HG02870 (cell line): ENCODE measurements at regions not wholly inside any gene's neighbourhood (a gene's known extent, or its start where the extent isn't known, plus 50 kb on each side); places are given as distances from the start of the nearest gene placed in this dataset.

Experiments
- ATAC-seq: cut with Tn5 transposase; IDR thresholded peaks from one replicate; pipeline ENCODE4 v1.9.1; 2021; ENCODE audit warnings: mild to moderate bottlenecking, moderate library complexity; ENCODE audit not compliant: unreplicated experiment

DNA sequence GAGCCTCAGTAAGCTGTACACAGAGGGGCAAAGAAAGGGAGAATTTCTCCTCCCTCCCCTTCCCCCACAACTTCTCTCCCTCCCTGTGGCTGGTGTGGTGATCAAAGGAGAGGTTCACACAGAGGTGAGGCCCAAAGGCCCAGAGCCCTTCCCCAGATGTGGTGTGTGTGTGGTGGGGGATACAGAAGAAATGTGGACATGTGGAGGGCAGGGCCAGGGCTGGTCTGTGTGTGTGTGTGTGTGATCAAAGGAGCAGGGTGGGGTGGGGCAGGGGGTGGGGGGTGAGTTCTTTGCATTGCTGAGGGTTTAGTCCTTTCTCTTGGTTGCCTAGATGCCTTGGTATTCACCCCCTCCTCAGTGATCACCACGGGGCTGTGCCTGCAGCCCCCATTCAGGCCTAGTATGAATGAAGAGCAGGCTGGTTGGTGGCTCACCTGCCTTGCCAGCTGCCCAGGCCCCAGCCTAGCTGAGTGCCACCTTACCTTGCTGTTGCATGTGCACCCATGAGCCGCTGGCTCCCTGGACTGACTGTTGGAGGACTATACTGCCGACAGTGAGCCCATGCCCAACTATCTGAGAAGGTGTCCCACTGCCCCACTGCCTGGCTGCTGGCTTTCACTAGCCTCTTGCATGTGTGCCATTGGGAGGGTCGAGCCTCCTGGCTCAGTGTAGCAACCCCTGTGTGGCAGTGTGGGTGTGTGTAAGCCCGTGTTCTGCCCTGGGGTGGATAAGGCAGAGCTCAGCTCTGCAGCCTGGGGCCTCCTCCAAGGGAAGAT is 101.9 kb downstream of the EFNB1 start:
- ATAC-seq, result no peak

DNA sequence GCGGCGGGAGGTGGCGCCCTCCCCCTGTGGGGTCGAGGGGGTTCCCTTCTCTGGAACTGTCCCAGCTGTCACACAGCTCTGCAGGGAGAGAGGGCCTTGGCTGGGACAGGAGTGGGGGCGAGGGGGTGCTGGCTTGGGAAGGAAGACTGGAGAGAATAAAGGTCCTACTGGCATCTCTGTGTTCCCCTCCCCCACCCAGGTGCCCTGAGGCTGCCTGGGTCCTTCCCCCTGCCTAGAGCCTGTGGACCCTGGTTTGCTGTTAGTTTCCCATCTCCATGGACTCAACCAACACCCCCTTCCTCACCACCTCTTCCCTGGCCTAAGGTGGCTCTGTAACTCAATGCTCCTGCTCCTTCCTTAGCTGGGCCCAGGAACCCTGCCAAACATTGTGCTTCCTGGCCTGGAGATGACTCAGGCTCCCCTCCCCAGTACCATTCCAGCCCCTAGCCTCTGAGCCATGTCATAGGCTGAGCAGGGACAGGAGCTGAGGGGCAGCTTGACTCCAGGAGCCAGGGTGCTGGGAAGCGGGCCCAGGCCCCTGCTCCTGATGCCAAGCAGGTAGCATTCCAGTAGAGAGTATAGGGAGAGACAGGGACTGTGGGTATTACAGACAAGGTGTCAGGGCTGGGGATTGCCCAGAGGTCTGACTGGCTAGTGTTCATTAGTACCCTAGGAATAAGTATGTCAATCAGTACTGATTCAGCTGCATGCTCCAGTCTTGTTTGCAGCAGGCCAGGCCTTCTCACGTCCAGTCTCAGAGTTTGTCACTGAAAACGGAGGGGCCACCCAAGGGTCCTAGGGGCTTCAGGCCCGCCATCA is 100.7 kb downstream of the EFNB1 start:
- no peak for ATAC-seq

DNA sequence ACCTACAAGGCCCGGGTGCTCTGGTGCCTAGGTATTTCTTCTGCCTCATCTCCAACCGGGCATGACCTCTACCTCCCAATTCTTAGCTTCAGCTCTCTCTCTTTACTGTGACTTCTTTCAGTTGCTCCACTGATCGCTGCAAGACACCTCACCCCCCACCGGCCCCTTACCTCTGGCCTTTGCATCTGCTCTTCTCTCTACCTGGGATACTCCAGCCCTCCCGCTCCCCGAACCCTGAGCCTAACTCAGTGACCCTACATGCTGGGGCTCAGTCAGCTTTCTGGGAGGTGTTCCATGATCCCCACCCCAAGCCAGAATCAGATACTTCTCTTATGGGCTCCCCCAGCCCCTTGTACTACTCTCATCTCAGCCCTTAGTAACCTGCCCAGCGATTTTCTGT is 99.6 kb downstream of the EFNB1 start:
- no peak for ATAC-seq

DNA sequence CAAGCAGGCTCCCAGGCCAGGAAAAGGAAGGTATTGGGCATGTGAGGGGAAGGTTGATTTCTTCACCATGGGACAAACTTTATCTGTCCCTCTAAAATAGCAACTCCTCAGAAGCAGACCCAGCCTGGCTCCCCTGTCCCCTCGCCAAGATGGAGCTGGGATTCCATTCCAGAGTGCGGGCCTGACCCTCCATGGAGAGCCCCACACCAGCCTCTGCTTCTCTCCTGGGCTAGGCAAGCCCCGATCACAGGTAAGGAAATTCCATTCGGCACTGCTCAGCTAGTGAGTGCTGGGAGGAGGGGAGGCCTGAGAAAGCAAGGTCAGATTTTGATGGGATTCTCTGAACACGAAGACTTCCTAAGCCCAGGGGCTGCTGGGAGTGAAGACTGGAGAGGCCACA is 98.4 kb downstream of the EFNB1 start:
- ATAC-seq, result no peak

DNA sequence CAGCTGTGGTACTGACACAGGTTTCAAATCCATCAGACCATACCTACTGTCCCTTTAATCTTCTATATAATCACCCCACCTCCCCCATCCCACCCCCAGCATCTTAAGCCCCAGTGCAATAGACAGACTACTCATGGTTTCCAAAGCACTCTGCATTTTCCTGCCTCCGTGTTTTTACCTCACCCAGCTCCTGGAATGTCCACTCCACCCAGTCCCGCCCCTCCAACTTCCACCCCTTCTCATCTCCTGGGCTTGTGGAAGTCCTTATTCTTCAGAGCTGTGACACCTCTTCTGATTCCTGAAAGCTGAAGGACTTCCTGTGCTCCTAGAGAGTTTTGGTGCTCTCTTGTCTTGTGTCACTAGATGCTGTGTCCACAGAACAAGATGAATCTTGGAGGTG is 94.3 kb downstream of the EFNB1 start:
- ATAC-seq, result no peak

DNA sequence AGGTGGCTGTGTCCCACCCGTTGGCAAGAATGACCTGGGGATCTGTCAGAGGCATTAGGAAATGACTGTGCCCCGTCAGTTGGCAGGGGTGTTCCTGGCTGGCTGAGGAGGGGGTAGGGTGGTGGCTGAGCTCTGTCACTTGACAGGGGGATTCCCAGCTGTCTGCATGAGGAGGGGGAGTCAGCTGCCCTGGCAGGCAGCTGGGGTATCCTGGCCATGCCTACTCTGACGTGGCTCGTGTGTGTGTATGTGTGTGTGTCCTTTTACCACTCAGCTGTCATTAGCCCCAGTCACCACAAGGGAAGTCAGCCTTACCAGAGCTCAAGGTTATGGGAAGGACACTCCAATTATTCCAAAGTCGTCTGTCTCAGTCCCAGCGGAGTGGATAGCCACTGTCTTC is 93.2 kb downstream of the EFNB1 start:
- ATAC-seq, result no peak

DNA sequence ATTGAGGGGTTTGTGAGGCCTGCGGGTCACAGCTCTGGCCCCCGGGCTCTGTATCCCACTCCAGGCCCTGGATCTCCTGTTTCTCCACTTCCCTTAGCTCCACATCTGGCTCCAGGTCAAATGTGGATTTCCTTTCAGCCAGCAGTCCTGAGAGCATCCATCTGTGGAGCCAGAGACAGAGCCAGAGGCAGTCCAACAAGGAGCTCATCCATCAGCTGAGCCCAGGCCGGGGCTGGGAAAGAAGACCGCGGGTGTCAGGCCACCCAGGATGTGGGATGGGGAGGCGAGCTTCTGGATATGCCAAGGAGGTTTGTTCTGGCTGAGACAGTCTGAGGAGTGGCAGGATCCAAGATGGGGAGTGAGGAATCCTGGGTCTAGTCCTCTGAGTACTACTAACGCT is 91.7 kb downstream of the EFNB1 start:
- ATAC-seq, result no peak

DNA sequence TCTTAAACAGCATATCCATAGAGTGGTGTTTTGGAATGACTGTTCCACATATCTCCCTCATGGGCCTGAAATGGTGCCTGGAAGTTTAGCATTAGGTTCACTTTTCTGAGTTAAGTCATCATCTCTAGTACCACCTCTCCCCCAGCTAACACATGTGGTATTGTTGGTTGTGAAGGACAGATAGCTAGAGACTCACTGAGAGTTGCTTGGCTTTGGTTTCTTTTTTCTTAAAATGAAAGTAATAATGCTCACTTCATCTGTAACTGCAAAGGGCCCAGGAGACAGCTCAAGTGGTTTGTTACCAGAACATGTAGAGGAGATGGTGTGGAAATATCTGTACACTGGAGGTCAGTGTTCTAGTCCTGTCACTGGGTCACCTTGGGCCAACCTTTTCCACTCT is 90.9 kb downstream of the EFNB1 start:
- peak; percentile 42 for ATAC-seq

DNA sequence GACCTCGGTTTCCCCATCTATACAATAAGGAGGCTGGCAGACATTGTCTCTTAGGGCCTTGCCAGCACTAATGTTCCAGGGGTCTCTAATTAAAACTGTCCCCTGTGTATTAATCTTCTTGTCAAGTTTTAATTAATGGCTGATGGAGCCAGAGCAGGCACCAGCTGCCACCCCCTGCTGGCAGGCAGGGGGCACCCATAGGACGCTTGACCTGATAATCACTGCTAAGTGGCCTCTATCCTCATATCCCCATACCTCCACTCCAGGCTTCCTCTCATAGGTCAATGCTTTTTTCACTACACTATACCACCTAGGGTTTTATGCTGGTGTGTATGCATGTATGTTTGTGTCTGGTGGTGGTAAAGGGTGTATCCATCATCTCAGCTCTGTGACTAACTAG is 89.4 kb downstream of the EFNB1 start:
- no peak for ATAC-seq

DNA sequence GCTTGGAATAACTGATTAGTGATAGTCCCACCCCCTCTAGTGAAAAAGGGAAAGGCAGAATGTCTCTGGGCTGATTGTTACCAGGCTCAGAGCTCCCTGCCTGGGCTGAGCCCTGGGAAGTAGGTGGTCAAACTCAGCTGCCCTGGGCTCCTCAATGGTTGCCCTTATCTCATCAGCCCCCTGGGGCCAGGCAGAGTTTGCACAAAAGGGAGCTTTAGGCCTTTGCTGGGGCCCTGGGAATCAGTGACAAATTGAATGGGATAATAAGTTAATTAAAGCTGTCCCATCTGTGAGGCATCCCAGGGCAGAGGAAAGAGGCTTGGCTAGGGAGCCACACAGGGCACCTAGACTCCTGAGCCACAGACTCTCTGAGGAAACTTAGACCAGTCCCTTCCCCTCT is 89.0 kb downstream of the EFNB1 start:
- ATAC-seq, result no peak

DNA sequence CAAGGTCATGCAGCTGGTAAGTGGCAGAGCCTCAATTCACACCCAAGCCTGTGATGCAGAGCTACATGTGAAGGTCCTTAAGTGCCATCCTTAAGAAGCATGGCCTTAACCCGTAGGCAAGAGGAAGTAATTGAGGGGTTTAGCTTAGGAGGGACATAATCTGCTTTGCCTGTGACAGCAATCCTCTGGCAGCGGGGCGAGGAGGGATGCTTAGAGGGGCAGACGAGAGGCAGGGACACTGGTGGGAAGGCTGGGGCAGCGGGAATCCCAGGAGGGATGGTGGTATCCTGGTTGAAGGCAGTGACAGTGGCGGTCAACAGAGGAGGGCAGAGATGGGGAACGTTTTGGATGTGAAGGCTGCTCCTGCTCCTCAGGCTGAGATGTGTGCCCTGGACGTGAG is 88.1 kb downstream of the EFNB1 start:
- ATAC-seq, result no peak

DNA sequence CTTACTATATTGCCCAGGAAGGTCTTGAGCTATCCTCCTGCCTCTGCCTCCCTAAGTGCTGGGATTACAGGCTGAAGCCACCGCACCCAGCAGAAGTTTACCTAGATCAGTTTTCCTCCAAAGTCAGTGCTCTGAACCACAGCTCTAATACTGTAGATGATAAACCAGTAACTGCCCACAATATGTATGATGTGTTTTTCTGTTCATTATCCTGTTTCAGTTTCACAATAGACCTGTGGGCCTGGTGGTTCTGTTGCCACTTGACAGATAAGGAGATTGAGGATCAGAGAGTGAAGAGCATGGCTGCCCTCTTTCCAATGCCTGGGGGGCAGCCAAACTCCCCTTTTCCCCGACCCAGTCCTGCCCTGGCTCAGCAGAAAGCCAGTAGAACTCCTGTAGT is 87.0 kb downstream of the EFNB1 start:
- ATAC-seq, result no peak

DNA sequence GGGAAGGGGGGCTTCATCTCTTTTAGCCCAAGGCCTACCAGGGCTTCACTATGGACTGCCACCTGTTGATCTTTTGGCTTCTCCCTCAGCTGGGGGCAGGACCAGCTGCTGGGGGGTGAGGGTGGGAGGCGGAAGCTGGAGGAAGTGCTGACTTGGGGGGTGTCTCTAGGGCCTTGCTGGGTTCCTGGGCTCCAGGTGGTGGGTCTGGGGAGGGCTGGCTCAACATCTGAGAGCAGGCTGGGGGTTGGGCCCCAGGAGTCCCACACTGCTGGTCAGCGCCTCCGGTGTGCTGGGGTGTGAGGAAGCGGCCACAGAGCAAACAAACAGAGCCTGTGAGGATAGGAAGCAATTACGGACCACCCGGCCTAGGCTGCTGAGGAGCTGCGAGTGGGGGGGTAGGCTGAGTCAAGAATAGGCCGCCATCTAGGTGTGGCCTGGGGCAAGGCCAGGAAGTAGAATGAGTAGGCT is 85.7 kb downstream of the EFNB1 start:
- no peak for ATAC-seq

DNA sequence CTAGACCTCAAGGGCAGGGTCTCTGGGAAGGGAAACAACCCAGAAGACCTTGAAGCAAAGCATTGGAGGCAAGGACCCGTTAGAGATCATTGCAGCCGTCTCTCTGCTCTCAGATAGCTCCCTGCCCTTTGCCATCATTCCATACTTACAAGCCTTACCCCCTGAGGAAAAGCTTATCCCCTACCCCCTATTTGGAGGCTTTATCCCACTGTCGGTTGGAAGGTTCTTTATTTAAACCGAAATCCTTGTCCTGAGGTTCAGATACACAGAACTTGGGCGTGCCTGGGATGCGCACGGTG is 84.4 kb downstream of the EFNB1 start:
- ATAC-seq, result no peak

DNA sequence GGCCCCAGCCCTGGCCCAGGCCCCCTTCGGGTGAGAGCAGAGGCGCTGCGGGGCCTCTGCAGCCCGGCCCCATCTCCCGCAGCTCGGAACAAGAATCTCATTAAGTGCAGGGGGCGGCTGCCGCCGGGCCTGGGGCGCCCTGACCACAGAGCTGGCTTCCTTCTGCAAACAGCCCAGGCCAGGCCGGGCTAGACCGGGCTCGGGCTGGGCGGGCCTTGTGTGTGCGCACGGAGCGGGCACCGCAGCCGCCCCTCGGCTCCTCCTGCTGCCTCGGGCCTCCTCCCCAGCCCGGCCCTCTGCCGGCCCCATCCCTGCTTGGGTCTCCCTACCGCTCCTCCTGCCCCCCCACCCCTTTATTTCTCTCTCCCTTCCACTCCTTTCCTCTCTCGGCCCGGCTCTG is 83.3 kb downstream of the EFNB1 start:
- no peak for ATAC-seq

DNA sequence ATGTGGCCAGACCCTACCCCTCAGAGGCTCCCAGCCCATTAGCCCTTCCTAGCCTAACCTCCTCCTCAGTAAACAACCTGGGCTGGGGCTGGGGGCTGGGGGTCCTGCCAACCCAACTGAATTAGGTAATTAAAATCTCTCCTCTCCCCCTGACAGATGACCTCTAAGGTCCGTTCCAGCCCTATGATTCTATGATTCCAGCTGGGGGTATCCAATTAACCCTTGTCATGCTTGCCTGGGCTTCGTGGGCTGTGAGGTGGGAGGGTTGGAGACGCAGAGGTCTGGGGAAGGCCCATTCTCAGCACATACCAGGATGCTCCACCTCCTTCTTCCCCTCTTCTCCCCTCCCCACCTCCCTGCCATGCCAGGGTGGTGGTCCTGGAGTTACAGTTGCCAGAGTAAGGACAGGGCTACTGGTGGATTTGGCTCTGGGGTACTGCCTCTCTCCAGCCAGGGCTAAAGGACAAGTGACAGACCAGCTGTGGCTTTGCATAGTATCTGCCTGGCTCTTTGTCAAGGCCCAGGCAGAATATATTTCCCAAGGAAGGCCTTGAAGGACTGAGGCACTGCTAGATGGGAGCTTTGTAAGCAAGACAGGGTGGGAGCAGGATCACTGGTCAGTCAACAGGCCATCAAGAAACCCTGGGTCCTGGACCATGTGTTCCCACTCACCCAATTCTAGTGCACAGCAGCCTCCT is 82.1 kb downstream of the EFNB1 start:
- ATAC-seq, result no peak

DNA sequence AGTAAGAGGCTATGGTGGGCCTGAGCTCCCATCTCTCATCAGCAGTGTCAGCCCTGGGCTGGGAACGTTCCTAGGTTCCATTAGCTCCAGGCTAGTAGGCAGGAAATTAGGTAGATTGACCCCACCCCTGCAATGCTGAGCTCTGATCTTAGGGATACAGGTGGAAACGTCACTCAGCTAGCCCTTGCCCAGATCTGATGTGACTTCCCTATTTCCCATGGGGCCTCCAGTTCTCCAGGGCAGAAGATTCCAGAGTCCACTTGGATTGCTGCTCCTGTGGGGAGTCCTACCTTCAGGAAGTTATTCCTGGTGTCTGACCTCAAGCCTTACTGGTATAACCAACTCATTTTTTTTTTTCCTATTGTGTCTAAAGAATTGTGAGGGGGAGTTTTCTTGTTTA is 81.1 kb downstream of the EFNB1 start:
- no peak for ATAC-seq

DNA sequence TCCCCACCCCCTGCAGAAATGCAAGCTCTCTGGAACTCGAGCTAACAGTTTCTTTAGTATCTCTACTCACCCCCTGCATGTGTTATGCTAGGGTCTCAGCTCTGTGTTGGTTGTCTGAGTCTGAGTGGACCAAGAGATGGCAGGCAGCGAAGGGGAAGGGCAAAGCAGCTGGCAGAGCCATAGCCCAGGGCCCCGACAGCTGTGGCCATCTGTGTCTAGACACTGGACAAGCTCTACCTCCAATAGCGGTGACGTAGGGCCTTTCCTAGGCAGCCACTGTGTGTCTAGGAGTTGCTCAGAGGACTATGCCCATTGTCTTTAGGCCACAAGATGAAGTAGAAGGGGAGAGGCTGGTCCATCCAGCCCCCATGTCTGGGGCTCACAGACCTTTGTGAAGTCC is 79.2 kb downstream of the EFNB1 start:
- ATAC-seq, result no peak

DNA sequence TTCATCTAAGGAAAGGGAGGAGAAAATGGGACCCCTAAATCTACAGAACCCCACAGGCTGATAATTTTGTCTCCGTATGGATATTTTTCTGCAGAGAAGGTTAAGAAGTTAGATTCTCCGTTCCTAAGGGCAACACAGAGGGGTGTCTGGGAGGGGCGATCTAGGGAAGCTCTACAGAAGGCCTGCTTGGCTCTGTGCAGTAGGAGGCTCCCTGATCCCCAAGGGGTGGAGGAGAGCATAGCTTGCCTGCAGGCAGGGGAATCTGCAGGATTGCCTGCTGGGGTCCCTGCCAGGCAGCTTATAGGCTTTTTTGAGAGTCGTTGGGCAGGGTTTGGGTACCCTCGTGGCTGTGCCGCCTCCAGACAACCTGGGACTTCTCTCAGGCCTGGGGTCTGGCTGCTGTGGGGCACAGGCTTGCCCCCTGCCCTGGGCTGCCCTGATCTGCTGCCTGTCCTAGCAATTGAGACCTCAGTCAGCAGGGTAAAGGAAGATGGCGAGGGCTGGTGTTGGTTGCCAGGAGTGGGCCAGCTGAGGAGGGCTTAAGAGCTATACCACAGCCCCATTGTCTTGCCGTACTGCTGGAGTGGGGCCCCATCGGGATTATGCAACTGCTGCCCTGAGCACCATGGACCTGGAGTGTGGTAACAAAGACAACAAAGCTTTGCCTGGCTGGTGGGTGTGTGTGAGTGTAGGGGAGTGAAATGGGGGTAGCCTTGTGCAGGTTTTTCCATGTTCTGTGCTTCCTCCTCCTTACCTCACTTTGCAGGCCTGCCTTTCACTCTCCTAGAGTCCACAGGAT is 74.1 kb downstream of the EFNB1 start:
- no peak for ATAC-seq

DNA sequence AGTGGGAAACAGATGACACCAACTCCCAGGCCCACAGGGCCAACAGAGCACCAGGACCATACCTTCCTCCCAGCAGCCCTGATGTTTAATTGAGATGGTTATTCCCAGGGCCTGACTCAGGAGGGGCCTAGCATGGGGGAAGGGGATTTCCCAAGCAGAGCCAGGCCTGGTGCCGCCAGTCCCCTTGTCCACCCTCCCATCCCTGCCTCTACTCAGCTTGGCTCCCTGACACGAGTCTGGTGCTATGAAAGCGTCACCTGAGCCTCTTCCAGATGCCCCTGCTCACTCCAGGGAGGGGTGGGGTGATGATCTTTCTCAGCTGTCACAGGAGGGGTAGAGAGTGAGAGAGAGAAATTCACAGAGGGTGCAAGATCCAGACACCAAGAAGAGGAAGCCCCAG is 72.7 kb downstream of the EFNB1 start:
- ATAC-seq, result no peak

DNA sequence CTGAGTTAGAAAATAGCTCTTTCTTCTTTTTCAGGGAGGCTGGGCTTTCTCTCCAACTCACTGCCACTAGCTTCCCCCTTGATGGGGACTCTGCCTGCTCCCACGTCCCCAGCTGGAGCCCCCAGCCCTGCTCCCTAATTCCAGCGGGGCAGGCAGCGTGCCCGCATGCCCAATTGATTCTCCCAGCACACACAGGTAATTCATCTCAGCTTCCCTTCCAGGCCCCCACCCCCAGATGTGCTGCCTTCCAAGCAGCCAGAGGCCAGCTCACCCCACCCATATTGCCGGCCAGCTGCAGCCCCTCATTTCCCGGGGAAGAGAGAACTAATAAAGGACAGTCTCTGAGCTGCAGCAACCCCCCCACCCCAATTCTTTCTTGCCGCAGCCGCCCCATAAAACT is 69.8 kb downstream of the EFNB1 start:
- no peak for ATAC-seq
